SU-DHL-6 (cell line): ENCODE measurements at regions not wholly inside any gene's neighbourhood (a gene's known extent, or its start where the extent isn't known, plus 50 kb on each side); places are given as distances from the start of the nearest gene placed in this dataset.

Experiments
- H2AFZ ChIP-seq: fragments of 200-600 bp; sonication (generic); 2 replicates; pipeline ENCODE4 v1.6.1; 2014; ENCODE audit warnings: low read depth, mild to moderate bottlenecking, moderate library complexity, mixed read lengths, antibody characterized with exemption, low read length; ENCODE audit not compliant: severe bottlenecking
- H3F3A ChIP-seq: fragments of 200-600 bp; shearing (Covaris generic); 2 replicates; pipeline ENCODE4 v1.6.0; 2016; ENCODE audit warnings: antibody characterized with exemption, mild to moderate bottlenecking; ENCODE audit not compliant: insufficient read depth
- H3K27ac ChIP-seq: fragments of 200-600 bp; sonication (generic); 2 replicates; pipeline ENCODE4 v1.5.1; 2016; ENCODE audit warnings: low read depth, mild to moderate bottlenecking, low read length, moderate library complexity, mixed read lengths
- H3K27me3 ChIP-seq: fragments of 200-600 bp; sonication (generic), shearing (Covaris generic); 2 replicates; pipeline ENCODE4 v1.6.0; 2014; ENCODE audit warnings: mild to moderate bottlenecking, low read length
- H3K36me3 ChIP-seq: fragments of 200-600 bp; sonication (generic); 2 replicates; pipeline ENCODE4 v1.6.1; 2014; ENCODE audit warnings: mild to moderate bottlenecking, low read length, mixed read lengths
- H3K4me2 ChIP-seq: fragments of 300-600, 200-600 bp; shearing (Covaris generic), sonication (generic); 2 replicates; pipeline ENCODE4 v1.6.0; 2014; ENCODE audit warnings: low read length, low read depth, mild to moderate bottlenecking; ENCODE audit not compliant: poor library complexity, severe bottlenecking
- H3K4me3 ChIP-seq: fragments of 200-600 bp; sonication (generic); 2 replicates; pipeline ENCODE4 v1.5.1; 2014; ENCODE audit warnings: antibody characterized with exemption, low read length, mild to moderate bottlenecking, mixed read lengths; ENCODE audit not compliant: insufficient read depth, poor library complexity, severe bottlenecking
- H3K79me2 ChIP-seq: fragments of 200-600 bp; sonication (generic); 2 replicates; pipeline ENCODE4 v1.6.1; 2014; ENCODE audit warnings: mild to moderate bottlenecking, low read length, moderate library complexity; ENCODE audit not compliant: insufficient read depth
- H3K9ac ChIP-seq: fragments of 200-600 bp; sonication (generic); 2 replicates; pipeline ENCODE4 v1.7.0; 2014; ENCODE audit warnings: mild to moderate bottlenecking, low read length
- H3K9me2 ChIP-seq: fragments of 200-600 bp; sonication (generic); replicated peaks from 2 replicates; pipeline ENCODE4 v1.6.1; 2014; ENCODE audit warnings: low read length; ENCODE audit not compliant: insufficient read depth
- H3K9me3 ChIP-seq: fragments of 200-600 bp; sonication (generic); 2 replicates; pipeline ENCODE4 v1.6.1; 2014; ENCODE audit warnings: low read length, mixed read lengths; ENCODE audit not compliant: insufficient read depth
- H4K20me1 ChIP-seq: fragments of 200-600 bp; sonication (generic); 2 replicates; pipeline ENCODE4 v1.6.1; 2014; ENCODE audit warnings: low read depth, mild to moderate bottlenecking, antibody characterized with exemption, low read length, moderate library complexity, mixed read lengths
- CTCF ChIP-seq: fragments of 200-600 bp; sonication (generic); IDR thresholded peaks from one replicate; pipeline ENCODE4 v1.5.1; 2017; ENCODE audit warnings: antibody characterized with exemption, mild to moderate bottlenecking, low read length, moderate library complexity; ENCODE audit not compliant: insufficient read depth, poor library complexity, severe bottlenecking
- EZH2phosphoT487 ChIP-seq: fragments of 200-600 bp; sonication (generic), shearing (Covaris generic); conservative IDR thresholded peaks from 2 replicates; pipeline ENCODE4 v1.6.1; 2018; ENCODE audit warnings: mild to moderate bottlenecking, antibody characterized with exemption, low read length, moderate library complexity, mixed read lengths

GRCh38 chr10:47248386-47249090 lies 51.5 kb upstream of the GDF10 start:
- Histone ChIP-seq H3K4me2 (no peak overlapping the region), H3F3A (no peaks in the 10 kb centered on the region), H3K9ac (no peak overlapping the region), H2AFZ (no peak overlapping the region), H3K79me2 (no peaks in the 10 kb centered on the region), H3K9me3 (no peaks in the 10 kb centered on the region), H4K20me1 (no peaks in the 10 kb centered on the region), H3K9me2 (no peaks in the 10 kb centered on the region), H3K27ac (no peak overlapping the region), H3K4me3 (no peak overlapping the region), H3K27me3 (no peaks in the 10 kb centered on the region), H3K36me3 (no peaks in the 10 kb centered on the region)
- TF ChIP-seq EZH2phosphoT487 (no peak), CTCF (no peak)

GRCh38 chr10:47249881-47250280 lies 50.1 kb upstream of the GDF10 start:
- H3K9ac ChIP-seq = no peak overlapping the region
- H3K27ac ChIP-seq = no peak overlapping the region

More at GRCh38 chr10:47249881-47250280, 50.1 kb upstream of the GDF10 start:
- no peaks in the 10 kb centered on the region for H3K79me2 ChIP-seq
- TF ChIP-seq EZH2phosphoT487 = no peak
- no peak for TF ChIP-seq CTCF
- no peak overlapping the region for H3K4me3 ChIP-seq
- H3K9me3 ChIP-seq = no peaks in the 10 kb centered on the region
- no peak overlapping the region for H2AFZ ChIP-seq
- no peaks in the 10 kb centered on the region for H3K36me3 ChIP-seq
- H3K4me2 ChIP-seq = no peak overlapping the region
- no peaks in the 10 kb centered on the region for H3K27me3 ChIP-seq
- no peaks in the 10 kb centered on the region for H3F3A ChIP-seq
- H3K9me2 ChIP-seq = no peaks in the 10 kb centered on the region
- no peaks in the 10 kb centered on the region for H4K20me1 ChIP-seq
